ENCODE measurements at regions not wholly inside any gene's neighbourhood (a gene's known extent, or its start where the extent isn't known, plus 50 kb on each side); places are given as distances from the start of the nearest gene placed in this dataset.

DNA sequence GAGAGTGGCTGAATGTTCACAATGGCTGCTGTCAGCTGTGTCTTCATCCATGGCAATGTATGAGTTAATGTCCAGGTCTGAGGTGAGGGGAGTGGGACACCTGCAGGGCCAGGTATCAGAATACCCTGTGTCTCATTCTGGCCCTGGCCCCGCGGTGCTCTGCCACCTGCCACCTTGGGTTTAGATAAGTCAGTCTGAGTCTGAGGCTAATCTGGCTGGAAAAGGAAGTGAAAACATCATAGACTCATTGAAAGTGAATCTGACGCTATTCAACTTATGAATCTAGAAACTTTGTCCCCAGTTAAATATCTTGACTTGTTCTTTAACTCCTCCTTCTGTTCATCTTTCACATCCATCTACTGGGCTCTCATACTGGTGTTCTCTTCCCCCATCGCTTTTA lies 267.1 kb upstream of the JAG1 start:
- in situ Hi-C loops (cut with HindIII; ENCODE audit: extremely low pct_ligation_motif_present, low pct_unique_long_range_greater_than_20kb) (no loop called here), intact Hi-C loops (cut with micrococcal nuclease; ENCODE audit: unreplicated experiment) (loop anchor here (10.0 kb wide), 1 partner anchor 386 kb away; no protein-coding TSS in a partner anchor)
- H3K9me3 ChIP-seq (ENCODE audit: low read length): no peaks in the 10 kb centered on the region
- no peak overlapping the region for H2AFZ ChIP-seq (ENCODE audit: low read length)
- H3K4me2 ChIP-seq (ENCODE audit: low read depth, low read length): no peak overlapping the region
- H4K20me1 ChIP-seq (ENCODE audit: insufficient read depth, low read length): no peaks in the 10 kb centered on the region
- no peaks in the 10 kb centered on the region for H3K36me3 ChIP-seq (replicated peaks in 1 of 2; ENCODE audit: control insufficient read depth in 1 of 2, insufficient read depth in 2 of 2, low read length in 2 of 2)
- WGBS (ENCODE audit: low lambda C conversion rate): 15% methylated on average over 4 of the region's 4 CpGs
- no peak overlapping the region for H3K27ac ChIP-seq (ENCODE audit: extremely low read length, insufficient read depth, low read length)
- ChIA-PET CTCF (ENCODE audit: low intra/inter-chr PET ratio, low total read pairs) (no interaction called here), POLR2A (no interaction called here)
- H3K4me3 ChIP-seq (replicated peaks in 1 of 3; ENCODE audit: insufficient read depth in 1 of 3, low read depth in 2 of 3, low read length in 3 of 3): no peak overlapping the region
- H3K27me3 ChIP-seq (ENCODE audit: control insufficient read depth in 1 of 2, insufficient read depth in 2 of 2, low read length in 2 of 2): no peaks in the 10 kb centered on the region
- H3K4me1 ChIP-seq (ENCODE audit: insufficient read depth, low read length): no peaks in the 10 kb centered on the region
- DNase-seq (ENCODE audit: low spot score) (no peak), FAIRE-seq (no peak), ATAC-seq (no peak)
- H3K79me2 ChIP-seq (ENCODE audit: insufficient read depth, low read length): no peaks in the 10 kb centered on the region
- no peak overlapping the region for H3K9ac ChIP-seq (ENCODE audit: insufficient read depth, low read depth, low read length)
- BruUV-seq (replicated peaks): no TSS peak
- TF ChIP-seq, protein P1, sequence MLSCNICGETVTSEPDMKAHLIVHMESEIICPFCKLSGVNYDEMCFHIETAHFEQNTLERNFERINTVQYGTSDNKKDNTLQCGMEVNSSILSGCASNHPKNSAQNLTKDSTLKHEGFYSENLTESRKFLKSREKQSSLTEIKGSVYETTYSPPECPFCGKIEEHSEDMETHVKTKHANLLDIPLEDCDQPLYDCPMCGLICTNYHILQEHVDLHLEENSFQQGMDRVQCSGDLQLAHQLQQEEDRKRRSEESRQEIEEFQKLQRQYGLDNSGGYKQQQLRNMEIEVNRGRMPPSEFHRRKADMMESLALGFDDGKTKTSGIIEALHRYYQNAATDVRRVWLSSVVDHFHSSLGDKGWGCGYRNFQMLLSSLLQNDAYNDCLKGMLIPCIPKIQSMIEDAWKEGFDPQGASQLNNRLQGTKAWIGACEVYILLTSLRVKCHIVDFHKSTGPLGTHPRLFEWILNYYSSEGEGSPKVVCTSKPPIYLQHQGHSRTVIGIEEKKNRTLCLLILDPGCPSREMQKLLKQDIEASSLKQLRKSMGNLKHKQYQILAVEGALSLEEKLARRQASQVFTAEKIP (CRISPR knock-in tag; IDR thresholded peaks at IDR 0.05; ENCODE audit: borderline replicate concordance): no peak
- TF ChIP-seq, protein P2, sequence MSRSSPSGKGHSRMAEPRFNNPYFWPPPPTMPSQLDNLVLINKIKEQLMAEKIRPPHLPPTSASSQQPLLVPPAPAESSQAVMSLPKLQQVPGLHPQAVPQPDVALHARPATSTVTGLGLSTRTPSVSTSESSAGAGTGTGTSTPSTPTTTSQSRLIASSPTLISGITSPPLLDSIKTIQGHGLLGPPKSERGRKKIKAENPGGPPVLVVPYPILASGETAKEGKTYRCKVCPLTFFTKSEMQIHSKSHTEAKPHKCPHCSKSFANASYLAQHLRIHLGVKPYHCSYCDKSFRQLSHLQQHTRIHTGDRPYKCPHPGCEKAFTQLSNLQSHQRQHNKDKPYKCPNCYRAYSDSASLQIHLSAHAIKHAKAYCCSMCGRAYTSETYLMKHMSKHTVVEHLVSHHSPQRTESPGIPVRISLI (CRISPR knock-in tag; IDR thresholded peaks at IDR 0.05; ENCODE audit: borderline replicate concordance): no peak
- TF ChIP-seq RFX1 (IDR thresholded peaks at IDR 0.05) (no peak), NR2F1 (CRISPR knock-in tag; IDR thresholded peaks at IDR 0.05) (no peak), POLR2G (IDR thresholded peaks at IDR 0.05; ENCODE audit: low read depth, low read length) (no peak), ZKSCAN1 (IDR thresholded peaks at IDR 0.05; ENCODE audit: low read length) (no peak), KDM5B (CRISPR knock-in tag; IDR thresholded peaks at IDR 0.05; ENCODE audit: borderline replicate concordance) (no peak), ZNF30 (CRISPR knock-in tag; IDR thresholded peaks at IDR 0.05) (no peak), PHF8 (CRISPR knock-in tag; IDR thresholded peaks at IDR 0.05) (no peak), KDM5A (IDR thresholded peaks at IDR 0.05; ENCODE audit: borderline replicate concordance, low read length) (no peak), ZNF562 (CRISPR knock-in tag; IDR thresholded peaks at IDR 0.05; ENCODE audit: borderline replicate concordance) (no peak), REL (CRISPR knock-in tag; conservative IDR thresholded peaks at IDR 0.05) (no peak), TOE1 (CRISPR knock-in tag; IDR thresholded peaks at IDR 0.05) (no peak), IRX3 (CRISPR knock-in tag; IDR thresholded peaks at IDR 0.05; ENCODE audit: borderline replicate concordance, low read depth) (no peak), MBNL3 (CRISPR knock-in tag; conservative IDR thresholded peaks at IDR 0.05) (no peak), ATRX (CRISPR knock-in tag; IDR thresholded peaks at IDR 0.05; ENCODE audit: borderline replicate concordance) (no peak)
